Parathyroid adenoma (tissue), 2 donors: ENCODE measurements at regions not wholly inside any gene's neighbourhood (a gene's known extent, or its start where the extent isn't known, plus 50 kb on each side); places are given as distances from the start of the nearest gene placed in this dataset.

Experiments used
- H2AFZ ChIP-seq: fragments of 300-600 bp; sonication (generic); one replicate; pipeline ENCODE4 v1.7.0; 2017; ENCODE audit warnings: antibody characterized with exemption, mild to moderate bottlenecking
- H3K27ac ChIP-seq: fragments of 300-600 bp; sonication (generic); one replicate; pipeline ENCODE4 v1.7.0; 2017
- H3K27me3 ChIP-seq: fragments of 300-600 bp; sonication (generic); one replicate; pipeline ENCODE4 v1.7.0; 2017; ENCODE audit warnings: low read length; ENCODE audit not compliant: control insufficient read depth, insufficient read depth
- H3K36me3 ChIP-seq: fragments of 300-600 bp; sonication (generic); one replicate; pipeline ENCODE4 v1.7.0; 2017; ENCODE audit warnings: low read length; ENCODE audit not compliant: control insufficient read depth, insufficient read depth
- H3K4me1 ChIP-seq: fragments of 300-600 bp; sonication (generic); one replicate; pipeline ENCODE4 v1.7.0; 2017; ENCODE audit warnings: control low read depth
- H3K4me2 ChIP-seq: fragments of 300-600 bp; sonication (generic); one replicate; pipeline ENCODE4 v1.7.0; 2017; ENCODE audit warnings: low read length
- H3K4me3 ChIP-seq: fragments of 300-600 bp; sonication (generic); one replicate; pipeline ENCODE4 v1.7.0; 2017; ENCODE audit warnings: low read depth, low read length
- H3K79me2 ChIP-seq: fragments of 300-600 bp; sonication (generic); one replicate; pipeline ENCODE4 v1.7.0; 2017; ENCODE audit warnings: control low read depth
- H3K9ac ChIP-seq: fragments of 300-600 bp; sonication (generic); one replicate; pipeline ENCODE4 v1.7.0; 2017; ENCODE audit warnings: mild to moderate bottlenecking
- H3K9me3 ChIP-seq: fragments of 300-600 bp; sonication (generic); one replicate; pipeline ENCODE4 v1.7.0; 2017; ENCODE audit warnings: low read length; ENCODE audit not compliant: control insufficient read depth
- CTCF ChIP-seq: fragments of 300-600 bp; sonication (generic); IDR thresholded peaks from one replicate; pipeline ENCODE4 v1.7.0; 2017; ENCODE audit warnings: antibody characterized with exemption, mild to moderate bottlenecking
- donor health status: primary hyperparathyroidism.

GRCh38 chr21:25244735-25245134 lies 362.5 kb downstream of the MRPL39 start:
- Histone ChIP-seq H3K4me3 (no peak overlapping the region), H3K4me2 (no peak overlapping the region), H2AFZ (no peak overlapping the region), H3K27me3 (no peaks in the 10 kb centered on the region), H3K79me2 (no peaks in the 10 kb centered on the region), H3K9me3 (peaks cover 2% of the 10 kb centered on the region), H3K4me1 (no peaks in the 10 kb centered on the region), H3K36me3 (no peaks in the 10 kb centered on the region), H3K27ac (no peak overlapping the region), H3K9ac (no peak overlapping the region)
- no peak for TF ChIP-seq CTCF

- Histone ChIP-seq H3K9me3 (peaks cover 6% of the 10 kb centered on the region), H2AFZ (no peak overlapping the region), H3K4me3 (no peak overlapping the region), H3K36me3 (no peaks in the 10 kb centered on the region), H3K4me2 (no peak overlapping the region), H3K4me1 (no peaks in the 10 kb centered on the region), H3K79me2 (no peaks in the 10 kb centered on the region), H3K9ac (no peak overlapping the region), H3K27me3 (no peaks in the 10 kb centered on the region), H3K27ac (no peak overlapping the region)
- TF ChIP-seq CTCF = no peak
Observed at GRCh38 chr21:25243808-25244207, 363.5 kb downstream of the MRPL39 start.

- Histone ChIP-seq H3K4me1 (no peaks in the 10 kb centered on the region), H3K27me3 (no peaks in the 10 kb centered on the region), H3K36me3 (no peaks in the 10 kb centered on the region), H2AFZ (no peak overlapping the region), H3K4me3 (no peak overlapping the region), H3K27ac (no peak overlapping the region), H3K9ac (no peak overlapping the region), H3K9me3 (peaks cover 6% of the 10 kb centered on the region), H3K4me2 (no peak overlapping the region), H3K79me2 (no peaks in the 10 kb centered on the region)
- no peak for TF ChIP-seq CTCF
Observed at GRCh38 chr21:25240974-25241373, 366.3 kb downstream of the MRPL39 start.

GRCh38 chr21:25234857-25235801 lies 372.2 kb downstream of the MRPL39 start:
- no peaks in the 10 kb centered on the region for H3K36me3 ChIP-seq

More at GRCh38 chr21:25234857-25235801, 372.2 kb downstream of the MRPL39 start:
- peaks cover 3% of the 10 kb centered on the region for H3K9me3 ChIP-seq
- H3K4me1 ChIP-seq = no peaks in the 10 kb centered on the region
- no peak overlapping the region for H3K4me3 ChIP-seq
- H3K4me2 ChIP-seq = no peak overlapping the region
- no peak overlapping the region for H3K27ac ChIP-seq
- no peaks in the 10 kb centered on the region for H3K79me2 ChIP-seq
- no peak for TF ChIP-seq CTCF
- no peak overlapping the region for H2AFZ ChIP-seq
- no peaks in the 10 kb centered on the region for H3K27me3 ChIP-seq
- H3K9ac ChIP-seq = no peak overlapping the region
